Uterus (tissue), 2 donors: ENCODE measurements at regions not wholly inside any gene's neighbourhood (a gene's known extent, or its start where the extent isn't known, plus 50 kb on each side); places are given as distances from the start of the nearest gene placed in this dataset.

Source experiments
- CTCF ChIP-seq, 4 experiments: fragments of 200-600 bp in 2 of 4; fragments of 450-650 bp in 2 of 4; sonication (generic) in 2 of 4; IDR thresholded peaks; one replicate each; pipeline ENCODE4 v1.5.1; 2016 to 2019; ENCODE audit warnings: antibody characterized with exemption in 4 of 4, mild to moderate bottlenecking in 2 of 4, moderate library complexity in 1 of 4
- POLR2A ChIP-seq, 2 donors: fragments of 450-650 bp; IDR thresholded peaks; one replicate each; pipeline ENCODE4 v1.6.1; 2016; ENCODE audit warnings: antibody characterized with exemption in 2 of 2, mild to moderate bottlenecking in 1 of 2, moderate library complexity in 1 of 2

DNA sequence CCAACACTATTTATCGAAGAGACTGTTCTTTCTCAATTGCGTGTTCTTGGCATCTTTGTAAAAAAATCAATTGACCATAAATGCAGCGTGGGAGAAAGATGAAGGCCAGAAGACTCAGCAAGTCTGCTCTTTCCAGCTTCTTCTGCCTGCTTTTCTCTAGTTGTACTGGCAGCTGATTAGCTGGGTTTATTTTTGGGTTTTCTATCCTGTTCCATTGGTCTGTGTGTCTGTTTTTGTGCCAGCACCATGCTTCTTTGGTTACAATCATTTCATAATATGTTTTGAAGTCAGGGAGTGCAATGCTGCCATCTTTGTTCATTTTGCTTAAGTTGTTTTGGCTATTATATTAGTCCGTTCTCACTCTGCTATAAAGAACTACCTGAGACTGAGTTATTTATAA lies 201.8 kb upstream of the B3GALT2 start:
- TF ChIP-seq CTCF (IDR thresholded peaks at IDR 0.05) (no peak), POLR2A (IDR thresholded peaks at IDR 0.05) (no peak)
